ENCODE measurements at regions not wholly inside any gene's neighbourhood (a gene's known extent, or its start where the extent isn't known, plus 50 kb on each side); places are given as distances from the start of the nearest gene placed in this dataset.

DNA sequence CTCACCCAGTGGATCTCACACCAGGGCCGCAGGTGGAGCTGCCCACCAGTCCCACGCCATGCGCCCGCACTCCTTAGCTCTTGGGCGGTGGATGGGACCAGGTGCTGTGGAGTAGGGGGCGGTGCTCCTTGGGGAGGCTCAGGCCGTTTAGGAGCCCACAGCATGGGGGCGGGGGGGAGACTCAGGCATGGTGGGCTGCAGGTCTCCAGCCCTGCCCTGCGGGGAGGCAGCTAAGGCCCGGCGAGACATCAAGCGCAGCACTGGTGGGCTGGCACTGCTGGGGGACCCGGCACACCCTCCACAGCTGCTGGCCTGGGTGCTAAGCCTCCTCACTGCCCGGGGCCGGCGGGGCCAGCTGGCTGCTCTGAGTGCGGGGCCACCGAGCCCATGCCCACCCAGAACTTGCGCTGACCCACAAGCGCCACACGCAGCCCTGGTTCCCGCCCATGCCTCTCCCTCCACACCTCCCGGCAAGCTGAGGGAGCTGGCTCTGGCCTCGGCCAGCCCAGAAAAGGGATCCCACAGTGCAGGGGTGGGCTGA is 312.9 kb upstream of the GIMD1 start:
- Mint-ChIP-seq H3K4me1 (no peaks in the 10 kb centered on the region; the same call in 1 of the 3 replicates), H3K27ac (no peak overlapping the region), H3K4me3 (no peak overlapping the region), H3K36me3 (ENCODE audit: low read depth) (peaks cover 5% of the 10 kb centered on the region; the same call in 2 of the 3 replicates), H3K9me3 (peaks cover 11% of the 10 kb centered on the region), H3K27me3 (ENCODE audit: insufficient read depth, low read depth, poor library complexity) (no peaks in the 10 kb centered on the region)
- H3K36me3 ChIP-seq (ENCODE audit: insufficient read depth) = no peaks in the 10 kb centered on the region
- H4K20me1 ChIP-seq (replicated peaks; ENCODE audit: insufficient read depth) = no peaks in the 10 kb centered on the region
- no peaks in the 10 kb centered on the region for H3K4me1 ChIP-seq (ENCODE audit: insufficient read depth)
- no peak overlapping the region for H3K27ac ChIP-seq (ENCODE audit: low read depth)
- DNase-seq (ENCODE audit: low spot score) (no peak), ATAC-seq (no peak)
- TF ChIP-seq, protein P1, sequence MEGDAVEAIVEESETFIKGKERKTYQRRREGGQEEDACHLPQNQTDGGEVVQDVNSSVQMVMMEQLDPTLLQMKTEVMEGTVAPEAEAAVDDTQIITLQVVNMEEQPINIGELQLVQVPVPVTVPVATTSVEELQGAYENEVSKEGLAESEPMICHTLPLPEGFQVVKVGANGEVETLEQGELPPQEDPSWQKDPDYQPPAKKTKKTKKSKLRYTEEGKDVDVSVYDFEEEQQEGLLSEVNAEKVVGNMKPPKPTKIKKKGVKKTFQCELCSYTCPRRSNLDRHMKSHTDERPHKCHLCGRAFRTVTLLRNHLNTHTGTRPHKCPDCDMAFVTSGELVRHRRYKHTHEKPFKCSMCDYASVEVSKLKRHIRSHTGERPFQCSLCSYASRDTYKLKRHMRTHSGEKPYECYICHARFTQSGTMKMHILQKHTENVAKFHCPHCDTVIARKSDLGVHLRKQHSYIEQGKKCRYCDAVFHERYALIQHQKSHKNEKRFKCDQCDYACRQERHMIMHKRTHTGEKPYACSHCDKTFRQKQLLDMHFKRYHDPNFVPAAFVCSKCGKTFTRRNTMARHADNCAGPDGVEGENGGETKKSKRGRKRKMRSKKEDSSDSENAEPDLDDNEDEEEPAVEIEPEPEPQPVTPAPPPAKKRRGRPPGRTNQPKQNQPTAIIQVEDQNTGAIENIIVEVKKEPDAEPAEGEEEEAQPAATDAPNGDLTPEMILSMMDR (conservative IDR thresholded peaks at IDR 0.05; ENCODE audit: low read depth in 2 of 2) = no peak
- TF ChIP-seq ZNF114 (CRISPR knock-in tag; IDR thresholded peaks at IDR 0.05) = no peak
- TF ChIP-seq, protein P2, sequence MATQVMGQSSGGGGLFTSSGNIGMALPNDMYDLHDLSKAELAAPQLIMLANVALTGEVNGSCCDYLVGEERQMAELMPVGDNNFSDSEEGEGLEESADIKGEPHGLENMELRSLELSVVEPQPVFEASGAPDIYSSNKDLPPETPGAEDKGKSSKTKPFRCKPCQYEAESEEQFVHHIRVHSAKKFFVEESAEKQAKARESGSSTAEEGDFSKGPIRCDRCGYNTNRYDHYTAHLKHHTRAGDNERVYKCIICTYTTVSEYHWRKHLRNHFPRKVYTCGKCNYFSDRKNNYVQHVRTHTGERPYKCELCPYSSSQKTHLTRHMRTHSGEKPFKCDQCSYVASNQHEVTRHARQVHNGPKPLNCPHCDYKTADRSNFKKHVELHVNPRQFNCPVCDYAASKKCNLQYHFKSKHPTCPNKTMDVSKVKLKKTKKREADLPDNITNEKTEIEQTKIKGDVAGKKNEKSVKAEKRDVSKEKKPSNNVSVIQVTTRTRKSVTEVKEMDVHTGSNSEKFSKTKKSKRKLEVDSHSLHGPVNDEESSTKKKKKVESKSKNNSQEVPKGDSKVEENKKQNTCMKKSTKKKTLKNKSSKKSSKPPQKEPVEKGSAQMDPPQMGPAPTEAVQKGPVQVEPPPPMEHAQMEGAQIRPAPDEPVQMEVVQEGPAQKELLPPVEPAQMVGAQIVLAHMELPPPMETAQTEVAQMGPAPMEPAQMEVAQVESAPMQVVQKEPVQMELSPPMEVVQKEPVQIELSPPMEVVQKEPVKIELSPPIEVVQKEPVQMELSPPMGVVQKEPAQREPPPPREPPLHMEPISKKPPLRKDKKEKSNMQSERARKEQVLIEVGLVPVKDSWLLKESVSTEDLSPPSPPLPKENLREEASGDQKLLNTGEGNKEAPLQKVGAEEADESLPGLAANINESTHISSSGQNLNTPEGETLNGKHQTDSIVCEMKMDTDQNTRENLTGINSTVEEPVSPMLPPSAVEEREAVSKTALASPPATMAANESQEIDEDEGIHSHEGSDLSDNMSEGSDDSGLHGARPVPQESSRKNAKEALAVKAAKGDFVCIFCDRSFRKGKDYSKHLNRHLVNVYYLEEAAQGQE (IDR thresholded peaks at IDR 0.05; ENCODE audit: unreplicated experiment) = no peak
- no peak for TF ChIP-seq STAT1 (IDR thresholded peaks at IDR 0.05; ENCODE audit: unreplicated experiment)
- no peak for TF ChIP-seq ZNF462 (CRISPR knock-in tag; IDR thresholded peaks at IDR 0.05)
- no peak for TF ChIP-seq ZNF331 (CRISPR knock-in tag; IDR thresholded peaks at IDR 0.05; ENCODE audit: low read depth)
- no peak for TF ChIP-seq POLR2AphosphoS5 (IDR thresholded peaks at IDR 0.05; ENCODE audit: low read depth)
- TF ChIP-seq EZH2phosphoT487 (IDR thresholded peaks at IDR 0.05; ENCODE audit: unreplicated experiment) = no peak
- no peak for TF ChIP-seq NANOG (IDR thresholded peaks at IDR 0.05; ENCODE audit: borderline replicate concordance)
- no peak for TF ChIP-seq JUNB (IDR thresholded peaks at IDR 0.05; ENCODE audit: unreplicated experiment)
- no peak for TF ChIP-seq CREB1 (CRISPR knock-in tag; IDR thresholded peaks at IDR 0.05; ENCODE audit: low read depth)
- TF ChIP-seq, protein P3, sequence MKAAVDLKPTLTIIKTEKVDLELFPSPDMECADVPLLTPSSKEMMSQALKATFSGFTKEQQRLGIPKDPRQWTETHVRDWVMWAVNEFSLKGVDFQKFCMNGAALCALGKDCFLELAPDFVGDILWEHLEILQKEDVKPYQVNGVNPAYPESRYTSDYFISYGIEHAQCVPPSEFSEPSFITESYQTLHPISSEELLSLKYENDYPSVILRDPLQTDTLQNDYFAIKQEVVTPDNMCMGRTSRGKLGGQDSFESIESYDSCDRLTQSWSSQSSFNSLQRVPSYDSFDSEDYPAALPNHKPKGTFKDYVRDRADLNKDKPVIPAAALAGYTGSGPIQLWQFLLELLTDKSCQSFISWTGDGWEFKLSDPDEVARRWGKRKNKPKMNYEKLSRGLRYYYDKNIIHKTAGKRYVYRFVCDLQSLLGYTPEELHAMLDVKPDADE (IDR thresholded peaks at IDR 0.05) = no peak
- no peak for TF ChIP-seq EZH2 (IDR thresholded peaks at IDR 0.05; ENCODE audit: low read depth, unreplicated experiment)
- H3K4me2 ChIP-seq = no peak overlapping the region
- peaks cover 5% of the 10 kb centered on the region; the same call in 1 of the 2 replicates for H3K9me2 ChIP-seq (ENCODE audit: insufficient read depth)
- no peak overlapping the region for H2AFZ ChIP-seq
- no peaks in the 10 kb centered on the region for H3F3A ChIP-seq (replicated peaks; ENCODE audit: low read depth)
- H3K27me3 ChIP-seq (ENCODE audit: insufficient read depth) = no peaks in the 10 kb centered on the region
- no peak overlapping the region for H3K4me3 ChIP-seq
- H3K79me2 ChIP-seq (replicated peaks; ENCODE audit: insufficient read depth) = no peaks in the 10 kb centered on the region

All from GM23338 (cell line).